ENCODE measurements at regions not wholly inside any gene's neighbourhood (a gene's known extent, or its start where the extent isn't known, plus 50 kb on each side); places are given as distances from the start of the nearest gene placed in this dataset.
"Not testable (repeated sequence)": the region's sequence is repeated elsewhere in the genome, so short reads cannot be mapped to it uniquely, and the experiment has no call there.

- TF ChIP-seq CTCF (IDR thresholded peaks at IDR 0.05; ENCODE audit: low read depth, low read length), result no peak
- Histone ChIP-seq H3K27ac (ENCODE audit: low read depth, low read length) (no peak overlapping the region), H3K4me3 (ENCODE audit: low read depth, low read length) (no peak overlapping the region), H3K9me3 (ENCODE audit: control insufficient read depth, insufficient read depth, low read length) (no peaks in the 10 kb centered on the region), H3K27me3 (ENCODE audit: control insufficient read depth, insufficient read depth, low read length) (no peaks in the 10 kb centered on the region)
- no peak for DNase-seq (ENCODE audit: low read depth, low spot score)
- CTCF ChIA-PET, result no interaction called here
- POLR2A ChIA-PET, result no interaction called here
Observed at GRCh38 chr22:23419931-23420330, 160.2 kb downstream of the IGLL1 start.

- Histone ChIP-seq H3K9me3 (ENCODE audit: control insufficient read depth, insufficient read depth, low read length) (no peaks in the 10 kb centered on the region), H3K27ac (ENCODE audit: low read depth, low read length) (no peak overlapping the region), H3K27me3 (ENCODE audit: control insufficient read depth, insufficient read depth, low read length) (peaks cover 4% of the 10 kb centered on the region), H3K4me3 (ENCODE audit: low read depth, low read length) (no peak overlapping the region)
- no peak for DNase-seq (ENCODE audit: low read depth, low spot score)
- ChIA-PET CTCF (no interaction called here), POLR2A (interaction anchor here (0.6 kb wide), 1 partner anchor 11 kb away, joined by 3 read pairs; no protein-coding TSS in a partner anchor)
- TF ChIP-seq CTCF (IDR thresholded peaks at IDR 0.05; ENCODE audit: low read depth, low read length), result no peak
Observed at GRCh38 chr22:23419171-23419570, 160.9 kb downstream of the IGLL1 start.

GRCh38 chr22:23418159-23418788 is 161.8 kb downstream of the IGLL1 start:
- H3K27me3 ChIP-seq (ENCODE audit: control insufficient read depth, insufficient read depth, low read length), result peaks cover 4% of the 10 kb centered on the region
- no peak overlapping the region for H3K27ac ChIP-seq (ENCODE audit: low read depth, low read length)
- H3K9me3 ChIP-seq (ENCODE audit: control insufficient read depth, insufficient read depth, low read length), result no peaks in the 10 kb centered on the region
- CTCF ChIA-PET, result no interaction called here
- no peak for DNase-seq (ENCODE audit: low read depth, low spot score)
- no peak for TF ChIP-seq CTCF (IDR thresholded peaks at IDR 0.05; ENCODE audit: low read depth, low read length)
- POLR2A ChIA-PET, result interaction anchor here (0.6 kb wide), 1 partner anchor 10 kb away, joined by 3 read pairs; no protein-coding TSS in a partner anchor
- no peak overlapping the region for H3K4me3 ChIP-seq (ENCODE audit: low read depth, low read length)

- CTCF ChIA-PET; H3K4me3 ChIP-seq (ENCODE audit: low read depth, low read length); H3K9me3 ChIP-seq (ENCODE audit: control insufficient read depth, insufficient read depth, low read length); DNase-seq (ENCODE audit: low read depth, low spot score); H3K27me3 ChIP-seq (ENCODE audit: control insufficient read depth, insufficient read depth, low read length); H3K27ac ChIP-seq (ENCODE audit: low read depth, low read length): not testable (repeated sequence)
- POLR2A ChIA-PET, result interaction anchor here (0.7 kb wide), 2 partner anchors 40 to 354 kb away, joined by 5 read pairs; no protein-coding TSS in a partner anchor
Observed at GRCh38 chr22:23417327-23417726, 162.8 kb downstream of the IGLL1 start.

- DNase-seq (ENCODE audit: low read depth, low spot score); POLR2A ChIA-PET; CTCF ChIA-PET; H3K4me3 ChIP-seq (ENCODE audit: low read depth, low read length); H3K27ac ChIP-seq (ENCODE audit: low read depth, low read length); H3K27me3 ChIP-seq (ENCODE audit: control insufficient read depth, insufficient read depth, low read length); H3K9me3 ChIP-seq (ENCODE audit: control insufficient read depth, insufficient read depth, low read length): not testable (repeated sequence)
Observed at GRCh38 chr22:23416169-23416690, 163.9 kb downstream of the IGLL1 start.

- POLR2A ChIA-PET, result no interaction called here
Observed at GRCh38 chr22:23415490-23415851, 164.6 kb downstream of the IGLL1 start.

More at GRCh38 chr22:23415490-23415851, 164.6 kb downstream of the IGLL1 start:
- peaks cover 4% of the 10 kb centered on the region for H3K27me3 ChIP-seq (ENCODE audit: control insufficient read depth, insufficient read depth, low read length)
- CTCF ChIA-PET, result no interaction called here
- H3K4me3 ChIP-seq (ENCODE audit: low read depth, low read length), result no peak overlapping the region
- no peaks in the 10 kb centered on the region for H3K9me3 ChIP-seq (ENCODE audit: control insufficient read depth, insufficient read depth, low read length)
- no peak overlapping the region for H3K27ac ChIP-seq (ENCODE audit: low read depth, low read length)
- no peak for DNase-seq (ENCODE audit: low read depth, low spot score)
- no peak for TF ChIP-seq CTCF (IDR thresholded peaks at IDR 0.05; ENCODE audit: low read depth, low read length)

All from AG04450 (cell line).